ENCODE measurements at regions not wholly inside any gene's neighbourhood (a gene's known extent, or its start where the extent isn't known, plus 50 kb on each side); places are given as distances from the start of the nearest gene placed in this dataset.

- no peak overlapping the region for H3K9ac ChIP-seq
- peaks cover 53 to 64% (median 56%) of the 10 kb centered on the region in 11 experiments for H3K9me3 ChIP-seq (replicated peaks in 1 of 11)
- peaks cover 0 to 7% (median 0%) of the 10 kb centered on the region in 11 experiments; a peak in 1 of 22 replicates for H3K36me3 ChIP-seq
- H3K4me2 ChIP-seq: no peak overlapping the region
- TF ChIP-seq Cebpa-rat (IDR thresholded peaks at IDR 0.05): no peak
- H3K27me3 ChIP-seq: no peaks in the 10 kb centered on the region
- no peak overlapping the region for H3K27ac ChIP-seq
- no peaks in the 10 kb centered on the region for H3K4me1 ChIP-seq
- H3K4me3 ChIP-seq: no peak overlapping the region
- no peaks in the 10 kb centered on the region for H4K20me1 ChIP-seq
These were observed 110.5 kb upstream of the RAI14 start for GRCh38 chr5:34545626-34546025.

GRCh38 chr5:34547300-34548085, 108.6 kb upstream of the RAI14 start:
- TF ChIP-seq Cebpa-rat (IDR thresholded peaks at IDR 0.05): no peak
- Histone ChIP-seq H3K4me1 (peaks cover 8 to 13% (median 11%) of the 10 kb centered on the region in 10 experiments; a peak in 19 of 20 replicates), H4K20me1 (no peaks in the 10 kb centered on the region), H3K9me3 (replicated peaks in 1 of 11) (peaks cover 53 to 64% (median 56%) of the 10 kb centered on the region in 11 experiments), H3K27ac (no peak overlapping the region), H3K4me2 (no peak overlapping the region), H3K27me3 (no peaks in the 10 kb centered on the region), H3K4me3 (no peak overlapping the region), H3K9ac (no peak overlapping the region), H3K36me3 (peaks cover 0 to 7% (median 0%) of the 10 kb centered on the region in 11 experiments; a peak in 1 of 22 replicates)

- Histone ChIP-seq H3K4me3 (no peak overlapping the region), H3K27me3 (no peaks in the 10 kb centered on the region), H3K9ac (no peak overlapping the region), H3K36me3 (peaks cover 0 to 7% (median 0%) of the 10 kb centered on the region in 11 experiments; a peak in 1 of 22 replicates), H3K4me2 (no peak overlapping the region), H3K4me1 (peaks cover 8 to 15% (median 12%) of the 10 kb centered on the region in 10 experiments; a peak in 19 of 20 replicates), H3K9me3 (replicated peaks in 1 of 11) (peaks cover 53 to 60% (median 56%) of the 10 kb centered on the region in 11 experiments), H4K20me1 (no peaks in the 10 kb centered on the region), H3K27ac (no peak overlapping the region)
- no peak for TF ChIP-seq Cebpa-rat (IDR thresholded peaks at IDR 0.05)
These were observed 108.1 kb upstream of the RAI14 start for GRCh38 chr5:34548086-34548403.

- Histone ChIP-seq H3K4me3 (no peak overlapping the region), H3K36me3 (no peaks in the 10 kb centered on the region), H4K20me1 (no peaks in the 10 kb centered on the region), H3K4me1 (peaks cover 8 to 15% (median 12%) of the 10 kb centered on the region in 10 experiments; a peak in 19 of 20 replicates), H3K9me3 (replicated peaks in 1 of 11) (peaks cover 31 to 41% (median 36%) of the 10 kb centered on the region in 11 experiments), H3K27me3 (no peaks in the 10 kb centered on the region), H3K4me2 (no peak overlapping the region), H3K27ac (no peak overlapping the region), H3K9ac (no peak overlapping the region)
- no peak for TF ChIP-seq Cebpa-rat (IDR thresholded peaks at IDR 0.05)
These were observed 105.9 kb upstream of the RAI14 start for GRCh38 chr5:34550247-34550646.

- Histone ChIP-seq H3K27ac (no peak overlapping the region), H3K4me2 (no peak overlapping the region), H3K9me3 (replicated peaks in 1 of 11) (peaks cover 24 to 34% (median 29%) of the 10 kb centered on the region in 11 experiments), H3K27me3 (no peaks in the 10 kb centered on the region), H3K9ac (no peak overlapping the region), H3K4me1 (peaks cover 8 to 15% (median 12%) of the 10 kb centered on the region in 10 experiments; a peak in 19 of 20 replicates), H4K20me1 (no peaks in the 10 kb centered on the region), H3K4me3 (no peak overlapping the region), H3K36me3 (no peaks in the 10 kb centered on the region)
- TF ChIP-seq Cebpa-rat (IDR thresholded peaks at IDR 0.05): no peak
These were observed 105.2 kb upstream of the RAI14 start for GRCh38 chr5:34550964-34551363.

- no peaks in the 10 kb centered on the region for H4K20me1 ChIP-seq
- peak overlapping the region; percentile 3 to 49 (median 33); a peak in 19 of 22 replicates for H3K4me2 ChIP-seq
- H3K27ac ChIP-seq: peak overlapping the region in 1 of 11 experiments; percentile 4; a peak in 1 of 22 replicates
- H3K27me3 ChIP-seq: no peaks in the 10 kb centered on the region
- H3K4me1 ChIP-seq: peaks cover 8 to 15% (median 12%) of the 10 kb centered on the region in 10 experiments; a peak in 19 of 20 replicates
- H3K36me3 ChIP-seq: no peaks in the 10 kb centered on the region
- H3K9me3 ChIP-seq (replicated peaks in 1 of 11): peaks cover 14 to 24% (median 19%) of the 10 kb centered on the region in 11 experiments
- H3K4me3 ChIP-seq: no peak overlapping the region
- no peak overlapping the region for H3K9ac ChIP-seq
- no peak for TF ChIP-seq Cebpa-rat (IDR thresholded peaks at IDR 0.05)
These were observed 104.2 kb upstream of the RAI14 start for GRCh38 chr5:34551911-34552433.

- H3K9ac ChIP-seq: no peak overlapping the region
- H3K27me3 ChIP-seq: no peaks in the 10 kb centered on the region
- no peaks in the 10 kb centered on the region for H3K36me3 ChIP-seq
- H3K4me1 ChIP-seq: peaks cover 8 to 15% (median 12%) of the 10 kb centered on the region in 10 experiments; a peak in 19 of 20 replicates
- H3K27ac ChIP-seq: no peak overlapping the region
- no peak for TF ChIP-seq Cebpa-rat (IDR thresholded peaks at IDR 0.05)
- no peak overlapping the region for H3K4me3 ChIP-seq
- H4K20me1 ChIP-seq: no peaks in the 10 kb centered on the region
- peaks cover 7 to 17% (median 12%) of the 10 kb centered on the region in 11 experiments; a peak in 21 of 22 replicates for H3K9me3 ChIP-seq (replicated peaks in 1 of 11)
- H3K4me2 ChIP-seq: peak overlapping the region in 7 of 11 experiments; percentile 29 to 41 (median 34); a peak in 9 of 22 replicates
These were observed 103.4 kb upstream of the RAI14 start for GRCh38 chr5:34552686-34553085.

- Histone ChIP-seq H3K36me3 (no peaks in the 10 kb centered on the region), H3K9ac (no peak overlapping the region), H3K27me3 (no peaks in the 10 kb centered on the region), H3K4me3 (no peak overlapping the region), H3K27ac (no peak overlapping the region), H3K4me2 (no peak overlapping the region), H4K20me1 (no peaks in the 10 kb centered on the region), H3K9me3 (replicated peaks in 1 of 11) (peaks cover 0 to 8% (median 3%) of the 10 kb centered on the region in 11 experiments; a peak in 8 of 22 replicates), H3K4me1 (peaks cover 8 to 15% (median 12%) of the 10 kb centered on the region in 10 experiments; a peak in 19 of 20 replicates)
- no peak for TF ChIP-seq Cebpa-rat (IDR thresholded peaks at IDR 0.05)
These were observed 102.5 kb upstream of the RAI14 start for GRCh38 chr5:34553581-34553980.

GRCh38 chr5:34554641-34555040, 101.5 kb upstream of the RAI14 start:
- Histone ChIP-seq H3K27ac (no peak overlapping the region), H3K4me1 (peaks cover 8 to 15% (median 12%) of the 10 kb centered on the region in 10 experiments; a peak in 19 of 20 replicates), H3K4me2 (no peak overlapping the region), H3K4me3 (no peak overlapping the region), H4K20me1 (no peaks in the 10 kb centered on the region), H3K9me3 (replicated peaks in 1 of 11) (no peaks in the 10 kb centered on the region), H3K27me3 (no peaks in the 10 kb centered on the region), H3K36me3 (no peaks in the 10 kb centered on the region), H3K9ac (no peak overlapping the region)
- TF ChIP-seq Cebpa-rat (IDR thresholded peaks at IDR 0.05): no peak

Measured in BLaER1 treated with 17β-estradiol and CSF1 and Interleukin-3, amounts not matched to agents 10 nM and 100 nM (cell line).